ENCODE measurements at regions not wholly inside any gene's neighbourhood (a gene's known extent, or its start where the extent isn't known, plus 50 kb on each side); places are given as distances from the start of the nearest gene placed in this dataset.
"Not testable (repeated sequence)": the region's sequence is repeated elsewhere in the genome, so short reads cannot be mapped to it uniquely, and the experiment has no call there.

DNA sequence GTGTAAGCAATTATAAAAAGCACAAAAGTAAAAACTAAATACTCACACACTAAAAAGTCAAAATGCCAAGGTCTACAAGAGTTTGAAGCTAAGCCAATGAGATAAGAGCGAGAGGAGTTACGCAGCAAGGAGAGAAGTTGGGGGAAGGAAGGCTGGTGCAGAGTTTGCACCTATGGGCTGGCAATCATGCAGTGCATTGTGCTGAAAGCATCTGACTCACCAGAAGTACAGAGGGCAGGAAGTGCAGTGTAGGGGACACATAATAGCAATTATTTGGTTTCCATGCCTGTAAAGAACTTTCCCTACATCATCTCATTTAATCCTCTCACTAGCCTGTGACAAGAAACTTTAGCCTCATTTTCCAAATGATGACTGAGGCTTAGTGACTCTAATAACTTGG lies 142.7 kb upstream of the KYNU start:
- no peak for ATAC-seq
- H3K27me3 ChIP-seq (ENCODE audit: control insufficient read depth, insufficient read depth, low read length) = no peaks in the 10 kb centered on the region
- no peak overlapping the region for H3K27ac ChIP-seq (ENCODE audit: low read length)
- BruUV-seq (replicated peaks) = no TSS peak
- no peaks in the 10 kb centered on the region for H3K9me3 ChIP-seq (ENCODE audit: control insufficient read depth, insufficient read depth, low read depth, low read length)
- ChIA-PET CTCF (no interaction called here), POLR2A (no interaction called here)
- H3K36me3 ChIP-seq (ENCODE audit: control insufficient read depth, insufficient read depth, low read length) = no peaks in the 10 kb centered on the region
- intact Hi-C loops (cut with micrococcal nuclease; ENCODE audit: unreplicated experiment) = no loop called here
- no peak overlapping the region for H3K4me3 ChIP-seq (ENCODE audit: low read depth in 2 of 2, low read length in 2 of 2)
- in situ Hi-C loops (cut with HindIII; ENCODE audit: low pct_unique_long_range_greater_than_20kb, low sequenced_read_pairs) = no loop called here
- no peak for DNase-seq (ENCODE audit: low read depth, low spot score)
- TF ChIP-seq, protein P1, sequence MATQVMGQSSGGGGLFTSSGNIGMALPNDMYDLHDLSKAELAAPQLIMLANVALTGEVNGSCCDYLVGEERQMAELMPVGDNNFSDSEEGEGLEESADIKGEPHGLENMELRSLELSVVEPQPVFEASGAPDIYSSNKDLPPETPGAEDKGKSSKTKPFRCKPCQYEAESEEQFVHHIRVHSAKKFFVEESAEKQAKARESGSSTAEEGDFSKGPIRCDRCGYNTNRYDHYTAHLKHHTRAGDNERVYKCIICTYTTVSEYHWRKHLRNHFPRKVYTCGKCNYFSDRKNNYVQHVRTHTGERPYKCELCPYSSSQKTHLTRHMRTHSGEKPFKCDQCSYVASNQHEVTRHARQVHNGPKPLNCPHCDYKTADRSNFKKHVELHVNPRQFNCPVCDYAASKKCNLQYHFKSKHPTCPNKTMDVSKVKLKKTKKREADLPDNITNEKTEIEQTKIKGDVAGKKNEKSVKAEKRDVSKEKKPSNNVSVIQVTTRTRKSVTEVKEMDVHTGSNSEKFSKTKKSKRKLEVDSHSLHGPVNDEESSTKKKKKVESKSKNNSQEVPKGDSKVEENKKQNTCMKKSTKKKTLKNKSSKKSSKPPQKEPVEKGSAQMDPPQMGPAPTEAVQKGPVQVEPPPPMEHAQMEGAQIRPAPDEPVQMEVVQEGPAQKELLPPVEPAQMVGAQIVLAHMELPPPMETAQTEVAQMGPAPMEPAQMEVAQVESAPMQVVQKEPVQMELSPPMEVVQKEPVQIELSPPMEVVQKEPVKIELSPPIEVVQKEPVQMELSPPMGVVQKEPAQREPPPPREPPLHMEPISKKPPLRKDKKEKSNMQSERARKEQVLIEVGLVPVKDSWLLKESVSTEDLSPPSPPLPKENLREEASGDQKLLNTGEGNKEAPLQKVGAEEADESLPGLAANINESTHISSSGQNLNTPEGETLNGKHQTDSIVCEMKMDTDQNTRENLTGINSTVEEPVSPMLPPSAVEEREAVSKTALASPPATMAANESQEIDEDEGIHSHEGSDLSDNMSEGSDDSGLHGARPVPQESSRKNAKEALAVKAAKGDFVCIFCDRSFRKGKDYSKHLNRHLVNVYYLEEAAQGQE (IDR thresholded peaks at IDR 0.05; ENCODE audit: insufficient read depth in 1 of 2, low read depth in 2 of 2, low read length in 1 of 2) = no peak
- no peak for TF ChIP-seq SIN3A (IDR thresholded peaks at IDR 0.05; ENCODE audit: borderline replicate concordance, insufficient read depth, low read depth, low read length)
- no peaks in the 10 kb centered on the region for H3K4me1 ChIP-seq (ENCODE audit: control insufficient read depth, insufficient read depth, low read length)

DNA sequence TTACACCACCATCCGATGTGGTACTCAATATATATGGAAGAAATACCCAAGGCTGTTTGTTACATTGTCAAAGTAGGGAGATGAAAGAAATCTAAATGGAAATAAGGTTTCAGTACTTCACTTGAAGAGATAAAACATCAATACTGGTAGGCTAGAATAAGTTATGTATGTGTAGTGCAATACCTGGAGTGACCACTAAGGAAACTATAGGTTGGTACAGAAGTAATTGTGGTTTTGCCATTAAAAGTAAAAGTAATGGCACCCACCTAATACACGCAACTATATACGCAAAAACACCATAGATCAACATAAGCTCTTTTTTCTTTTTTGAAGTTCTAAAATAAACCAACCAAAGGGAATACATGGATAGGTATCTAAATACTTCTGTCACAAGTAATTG lies 143.2 kb upstream of the KYNU start:
- no peaks in the 10 kb centered on the region for H3K4me1 ChIP-seq (ENCODE audit: control insufficient read depth, insufficient read depth, low read length)
- intact Hi-C loops (cut with micrococcal nuclease; ENCODE audit: unreplicated experiment) = no loop called here
- TF ChIP-seq, protein P2, sequence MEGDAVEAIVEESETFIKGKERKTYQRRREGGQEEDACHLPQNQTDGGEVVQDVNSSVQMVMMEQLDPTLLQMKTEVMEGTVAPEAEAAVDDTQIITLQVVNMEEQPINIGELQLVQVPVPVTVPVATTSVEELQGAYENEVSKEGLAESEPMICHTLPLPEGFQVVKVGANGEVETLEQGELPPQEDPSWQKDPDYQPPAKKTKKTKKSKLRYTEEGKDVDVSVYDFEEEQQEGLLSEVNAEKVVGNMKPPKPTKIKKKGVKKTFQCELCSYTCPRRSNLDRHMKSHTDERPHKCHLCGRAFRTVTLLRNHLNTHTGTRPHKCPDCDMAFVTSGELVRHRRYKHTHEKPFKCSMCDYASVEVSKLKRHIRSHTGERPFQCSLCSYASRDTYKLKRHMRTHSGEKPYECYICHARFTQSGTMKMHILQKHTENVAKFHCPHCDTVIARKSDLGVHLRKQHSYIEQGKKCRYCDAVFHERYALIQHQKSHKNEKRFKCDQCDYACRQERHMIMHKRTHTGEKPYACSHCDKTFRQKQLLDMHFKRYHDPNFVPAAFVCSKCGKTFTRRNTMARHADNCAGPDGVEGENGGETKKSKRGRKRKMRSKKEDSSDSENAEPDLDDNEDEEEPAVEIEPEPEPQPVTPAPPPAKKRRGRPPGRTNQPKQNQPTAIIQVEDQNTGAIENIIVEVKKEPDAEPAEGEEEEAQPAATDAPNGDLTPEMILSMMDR (IDR thresholded peaks at IDR 0.05) = no peak
- TF ChIP-seq, protein P1 (IDR thresholded peaks at IDR 0.05; ENCODE audit: insufficient read depth in 1 of 2, low read depth in 2 of 2, low read length in 1 of 2) = no peak
- TF ChIP-seq TCF7L2 (IDR thresholded peaks at IDR 0.05; ENCODE audit: low read depth, low read length) = no peak
- no peak for TF ChIP-seq POLR2AphosphoS5 (IDR thresholded peaks at IDR 0.05; ENCODE audit: low read depth, low read length)
- TF ChIP-seq SIN3A (IDR thresholded peaks at IDR 0.05; ENCODE audit: borderline replicate concordance, insufficient read depth, low read depth, low read length) = no peak
- H3K27me3 ChIP-seq (ENCODE audit: control insufficient read depth, insufficient read depth, low read length) = no peaks in the 10 kb centered on the region
- H3K4me3 ChIP-seq (ENCODE audit: low read depth in 2 of 2, low read length in 2 of 2) = no peak overlapping the region
- H3K9me3 ChIP-seq (ENCODE audit: control insufficient read depth, insufficient read depth, low read depth, low read length) = no peaks in the 10 kb centered on the region
- ChIA-PET CTCF (no interaction called here), POLR2A (no interaction called here)
- in situ Hi-C loops (cut with HindIII; ENCODE audit: low pct_unique_long_range_greater_than_20kb, low sequenced_read_pairs) = no loop called here
- H3K27ac ChIP-seq (ENCODE audit: low read length) = no peak overlapping the region
- no peak for ATAC-seq
- H3K36me3 ChIP-seq (ENCODE audit: control insufficient read depth, insufficient read depth, low read length) = no peaks in the 10 kb centered on the region
- no TSS peak for BruUV-seq (replicated peaks)
- no peak for DNase-seq (ENCODE audit: low read depth, low spot score)

DNA sequence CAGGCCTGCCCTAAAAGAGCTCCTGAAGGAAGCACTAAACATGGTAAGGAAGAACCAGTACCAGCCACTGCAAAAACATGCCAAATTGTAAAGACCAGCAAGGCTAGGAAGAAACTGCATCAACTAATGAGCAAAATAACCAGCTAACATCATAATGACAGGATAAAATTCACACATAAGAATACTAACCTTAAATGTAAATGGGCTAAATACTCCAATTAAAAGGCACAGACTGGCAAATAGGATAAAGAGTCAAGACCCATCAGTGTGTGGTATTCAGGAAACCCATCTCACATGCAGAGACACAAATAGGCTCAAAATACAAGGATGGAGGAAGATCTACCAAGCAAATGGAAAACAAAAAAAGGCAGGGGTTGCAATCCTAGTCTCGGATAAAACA lies 147.7 kb upstream of the KYNU start:
- in situ Hi-C loops (cut with HindIII; ENCODE audit: low pct_unique_long_range_greater_than_20kb, low sequenced_read_pairs); intact Hi-C loops (cut with micrococcal nuclease; ENCODE audit: unreplicated experiment); H3K27me3 ChIP-seq (ENCODE audit: control insufficient read depth, insufficient read depth, low read length); CTCF ChIA-PET; H3K9me3 ChIP-seq (ENCODE audit: control insufficient read depth, insufficient read depth, low read depth, low read length); POLR2A ChIA-PET; ATAC-seq; BruUV-seq (replicated peaks); H3K27ac ChIP-seq (ENCODE audit: low read length); H3K36me3 ChIP-seq (ENCODE audit: control insufficient read depth, insufficient read depth, low read length); H3K4me3 ChIP-seq (ENCODE audit: low read depth in 2 of 2, low read length in 2 of 2); H3K4me1 ChIP-seq (ENCODE audit: control insufficient read depth, insufficient read depth, low read length); DNase-seq (ENCODE audit: low read depth, low spot score): not testable (repeated sequence)

DNA sequence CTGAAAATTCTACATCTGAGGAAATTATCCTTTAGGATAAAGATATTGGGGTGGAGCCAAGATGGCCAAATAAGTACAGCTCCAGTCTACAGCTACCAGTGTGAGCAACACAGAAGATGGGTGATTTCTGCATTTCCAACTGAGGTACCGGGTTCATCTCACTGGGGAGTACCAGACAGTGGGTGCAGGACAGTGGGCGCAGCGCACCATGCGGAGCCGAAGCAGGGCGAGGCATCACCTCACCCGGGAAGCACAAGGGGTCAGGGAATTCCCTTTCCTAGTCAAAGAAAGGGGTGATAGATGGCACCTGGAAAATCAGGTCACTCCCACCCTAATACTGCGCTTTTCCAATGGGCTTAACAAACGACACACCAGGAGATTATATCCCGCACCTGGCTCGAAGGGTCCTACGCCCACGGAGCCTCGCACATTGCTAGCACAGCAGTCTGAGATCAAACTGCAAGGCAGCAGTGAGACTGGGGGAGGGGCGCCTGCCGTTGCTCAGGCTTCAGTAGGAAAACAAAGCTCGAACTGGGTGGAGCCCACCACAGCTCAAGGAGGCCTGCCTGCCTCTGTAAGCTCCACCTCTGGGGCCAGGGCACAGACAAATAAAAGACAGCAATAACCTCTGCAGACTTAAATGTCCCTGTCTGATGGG lies 149.5 kb upstream of the KYNU start:
- ATAC-seq; POLR2A ChIA-PET; H3K4me1 ChIP-seq (ENCODE audit: control insufficient read depth, insufficient read depth, low read length); H3K27me3 ChIP-seq (ENCODE audit: control insufficient read depth, insufficient read depth, low read length); H3K36me3 ChIP-seq (ENCODE audit: control insufficient read depth, insufficient read depth, low read length); DNase-seq (ENCODE audit: low read depth, low spot score); in situ Hi-C loops (cut with HindIII; ENCODE audit: low pct_unique_long_range_greater_than_20kb, low sequenced_read_pairs); BruUV-seq (replicated peaks); H3K27ac ChIP-seq (ENCODE audit: low read length); CTCF ChIA-PET; H3K9me3 ChIP-seq (ENCODE audit: control insufficient read depth, insufficient read depth, low read depth, low read length); H3K4me3 ChIP-seq (ENCODE audit: low read depth in 2 of 2, low read length in 2 of 2); intact Hi-C loops (cut with micrococcal nuclease; ENCODE audit: unreplicated experiment): not testable (repeated sequence)
